Panc1 (cell line): ENCODE measurements at regions not wholly inside any gene's neighbourhood (a gene's known extent, or its start where the extent isn't known, plus 50 kb on each side); places are given as distances from the start of the nearest gene placed in this dataset.

Experiments used
- ATAC-seq: fragments of 200-7000 bp; cut with Tn5 transposase; 2 replicates; pipeline ENCODE4 v1.9.1; 2020; ENCODE audit warnings: mild to moderate bottlenecking, moderate library complexity
- BruUV-seq: library from RNA; stranded (reverse); fragments of 400-500 nt; replicated peaks from 2 replicates; lab custom pipeline; 2021; lab: Mats Ljungman, UMichigan
- CTCF ChIA-PET: fragments of 300-600 bp; sonication (Branson Sonifier 250); formaldehyde crosslinking; loops from one replicate; lab custom pipeline; 2022; ENCODE audit warnings: antibody characterized with exemption; lab: Charles Lee
- POLR2A ChIA-PET: fragments of 300-600 bp; sonication (Branson Sonifier 250); formaldehyde crosslinking; loops from one replicate; lab custom pipeline; 2022; ENCODE audit warnings: antibody characterized with exemption; lab: Charles Lee
- DNase-seq: peaks from one replicate; pipeline ENCODE4 v3.0.0-alpha.2; 2010; ENCODE audit warnings: low read depth, low spot score
- H3K27ac ChIP-seq: 2 replicates; pipeline ENCODE4 v1.5.1; 2011; ENCODE audit warnings: mild to moderate bottlenecking, low read length, inconsistent platforms
- H3K27me3 ChIP-seq: fragments of 200-500 bp; sonication (Bioruptor generic); 2 replicates; pipeline ENCODE4 v1.6.0; 2014; ENCODE audit warnings: low read length, inconsistent platforms; ENCODE audit not compliant: control insufficient read depth, insufficient read depth
- H3K36me3 ChIP-seq: fragments of 200-500 bp; sonication (Bioruptor generic); 2 replicates; pipeline ENCODE4 v1.5.1; 2014; ENCODE audit warnings: inconsistent platforms, mild to moderate bottlenecking, low read length, moderate library complexity; ENCODE audit not compliant: control insufficient read depth, insufficient read depth
- H3K4me1 ChIP-seq: 2 replicates; pipeline ENCODE4 v1.5.1; 2011; ENCODE audit warnings: inconsistent platforms, mild to moderate bottlenecking, low read length, moderate library complexity; ENCODE audit not compliant: control insufficient read depth, insufficient read depth
- H3K4me3 ChIP-seq, 2 experiments: 2 replicates each; pipeline ENCODE4 v1.5.1; 2011 to 2012; ENCODE audit warnings: low read depth in 2 of 2, low read length in 2 of 2, mild to moderate bottlenecking in 2 of 2, inconsistent platforms in 1 of 2, moderate library complexity in 1 of 2
- H3K9me3 ChIP-seq: fragments of 200-500 bp; sonication (Bioruptor generic); 2 replicates; pipeline ENCODE4 v1.5.1; 2014; ENCODE audit warnings: low read depth, mild to moderate bottlenecking, inconsistent platforms, low read length, moderate library complexity; ENCODE audit not compliant: control insufficient read depth, insufficient read depth
- CTCF ChIP-seq: fragments of 450-650 bp; IDR thresholded peaks from 2 replicates; pipeline ENCODE4 v1.5.1; 2017; ENCODE audit warnings: mild to moderate bottlenecking
- POLR2AphosphoS5 ChIP-seq: IDR thresholded peaks from 2 replicates; pipeline ENCODE4 v1.6.1; 2012; ENCODE audit warnings: mild to moderate bottlenecking, low read depth, low read length, moderate library complexity
- REST ChIP-seq, 2 experiments: IDR thresholded peaks; 2 replicates each; pipeline ENCODE4 v1.6.1; 2011 to 2012; ENCODE audit warnings: low read depth in 2 of 2, control low read depth in 1 of 2, low read length in 1 of 2, mild to moderate bottlenecking in 1 of 2, moderate library complexity in 1 of 2; ENCODE audit not compliant: insufficient read depth in 1 of 2
- SIN3A ChIP-seq: IDR thresholded peaks from 2 replicates; pipeline ENCODE4 v1.6.1; 2012; ENCODE audit warnings: low read depth, mild to moderate bottlenecking, low read length, moderate library complexity, borderline replicate concordance; ENCODE audit not compliant: insufficient read depth
- TCF7L2 ChIP-seq: IDR thresholded peaks from 2 replicates; pipeline ENCODE4 v1.6.1; 2011; ENCODE audit warnings: mild to moderate bottlenecking, low read depth, low read length, inconsistent platforms
- in situ Hi-C: cut with HindIII; loops from 2 replicates; pipeline ENCODE4 v1.10.0; 2016; ENCODE audit warnings: low sequenced_read_pairs, low pct_unique_long_range_greater_than_20kb
- intact Hi-C: fragments of 100-400 bp; cut with micrococcal nuclease; formaldehyde crosslinking; loops from one replicate; pipeline ENCODE4 v1.10.0; 2022; ENCODE audit not compliant: unreplicated experiment

- in situ Hi-C loops: no loop called here
- no peaks in the 10 kb centered on the region for H3K9me3 ChIP-seq
- TF ChIP-seq POLR2AphosphoS5 (no peak), CTCF (no peak), REST (IDR thresholded peaks at IDR 0.05; ENCODE audit: insufficient read depth in 1 of 2, low read depth in 2 of 2, low read length in 1 of 2) (no peak), TCF7L2 (no peak), SIN3A (no peak)
- no TSS peak for BruUV-seq
- DNase-seq (no peak), ATAC-seq (no peak)
- no peaks in the 10 kb centered on the region for H3K27me3 ChIP-seq
- no peak overlapping the region for H3K27ac ChIP-seq
- no peaks in the 10 kb centered on the region for H3K36me3 ChIP-seq
- H3K4me1 ChIP-seq: no peaks in the 10 kb centered on the region
- intact Hi-C loops: no loop called here
- no peak overlapping the region for H3K4me3 ChIP-seq
- POLR2A ChIA-PET: no interaction called here
- CTCF ChIA-PET: no interaction called here
These were observed 136.6 kb upstream of the CD180 start for GRCh38 chr5:67333171-67333570.

- no peaks in the 10 kb centered on the region for H3K4me1 ChIP-seq
- H3K27me3 ChIP-seq: no peaks in the 10 kb centered on the region
- TF ChIP-seq TCF7L2: no peak
- TF ChIP-seq REST (IDR thresholded peaks at IDR 0.05; ENCODE audit: insufficient read depth in 1 of 2, low read depth in 2 of 2, low read length in 1 of 2): no peak
- TF ChIP-seq POLR2AphosphoS5: no peak
- TF ChIP-seq CTCF: no peak
- TF ChIP-seq SIN3A: no peak
- ChIA-PET CTCF (no interaction called here), POLR2A (no interaction called here)
- BruUV-seq: no TSS peak
- H3K27ac ChIP-seq: no peak overlapping the region
- DNase-seq (no peak), ATAC-seq (no peak)
- H3K36me3 ChIP-seq: no peaks in the 10 kb centered on the region
- no peaks in the 10 kb centered on the region for H3K9me3 ChIP-seq
- intact Hi-C loops (no loop called here), in situ Hi-C loops (no loop called here)
- H3K4me3 ChIP-seq: no peak overlapping the region
These were observed 134.8 kb upstream of the CD180 start for GRCh38 chr5:67331296-67331925.
